B cell (primary cell): ENCODE measurements at regions not wholly inside any gene's neighbourhood (a gene's known extent, or its start where the extent isn't known, plus 50 kb on each side); places are given as distances from the start of the nearest gene placed in this dataset.

Source experiments
- ATAC-seq: fragments of 200-7000 bp; cut with Tn5 transposase; one replicate; pipeline ENCODE4 v1.10.0; 2021; ENCODE audit warnings: low read depth, mild to moderate bottlenecking, moderate number of reproducible peaks, moderate library complexity
- CTCF ChIA-PET: fragments of 350-600 bp; sonication (Branson Sonifier 250); formaldehyde crosslinking; loops from one replicate; lab custom pipeline; 2021; ENCODE audit warnings: antibody characterized with exemption, inconsistent platforms; lab: Charles Lee
- POLR2A ChIA-PET: fragments of 350-600 bp; sonication (Branson Sonifier 250); formaldehyde crosslinking; loops from one replicate; lab custom pipeline; 2021; ENCODE audit warnings: antibody characterized with exemption; lab: Charles Lee
- DNase-seq: peaks from one replicate; pipeline ENCODE4 v3.0.0; 2013
- H2AFZ ChIP-seq: 2 replicates; pipeline ENCODE4 v1.6.1; 2012; ENCODE audit warnings: mild to moderate bottlenecking, low read depth, low read length; ENCODE audit not compliant: insufficient read depth, poor library complexity, severe bottlenecking
- H3K27ac ChIP-seq, 2 donors: 1 replicate in 1 of 2; 2 replicates in 1 of 2; pipeline ENCODE4 v1.5.1; 2012 to 2013; ENCODE audit warnings: low read length in 2 of 2, mild to moderate bottlenecking in 2 of 2, moderate library complexity in 1 of 2
- H3K27me3 ChIP-seq, 4 experiments: fragments of 200-600 bp in 1 of 4; sonication (generic) in 1 of 4; replicated peaks in 1 of 4; 1 replicate in 2 of 4; 2 replicates in 2 of 4; pipeline versions ENCODE4 v1.6.1 to v1.7.0; 2013 to 2016; ENCODE audit warnings: low read length in 3 of 4, mild to moderate bottlenecking in 2 of 4, mixed read lengths in 1 of 4, moderate library complexity in 1 of 4; ENCODE audit not compliant: insufficient read depth in 4 of 4, control insufficient read depth in 3 of 4; ENCODE audit errors: control extremely low read depth in 1 of 4
- H3K36me3 ChIP-seq, 2 experiments: replicated peaks in 1 of 2; 1 replicate in 1 of 2; 2 replicates in 1 of 2; pipeline versions ENCODE4 v1.6.1 to v1.7.1; 2013; ENCODE audit warnings: low read length in 1 of 2; ENCODE audit not compliant: insufficient read depth in 2 of 2, control insufficient read depth in 1 of 2; ENCODE audit errors: control extremely low read depth in 1 of 2, extremely low read depth in 1 of 2
- H3K4me1 ChIP-seq, 2 donors: fragments of 200-600 bp in 1 of 2; sonication (generic) in 1 of 2; 1 replicate in 1 of 2; 2 replicates in 1 of 2; pipeline versions ENCODE4 v1.5.1 to v1.6.1; 2013 to 2017; ENCODE audit warnings: low read length in 2 of 2; ENCODE audit not compliant: control insufficient read depth in 2 of 2, insufficient read depth in 2 of 2
- H3K4me2 ChIP-seq: replicated peaks from 2 replicates; pipeline ENCODE3; 2012; ENCODE audit warnings: mild to moderate bottlenecking, low read depth, low read length; ENCODE audit not compliant: poor library complexity, severe bottlenecking
- H3K4me3 ChIP-seq, 5 experiments: fragments of 200-600 bp in 1 of 5; sonication (generic) in 1 of 5; 1 replicate in 3 of 5; 2 replicates in 2 of 5; pipeline versions ENCODE4 v1.5.1 to v1.7.0; 2011 to 2016; ENCODE audit warnings: low read length in 4 of 5, mild to moderate bottlenecking in 4 of 5, low read depth in 2 of 5, control low read depth in 1 of 5, moderate library complexity in 1 of 5; ENCODE audit not compliant: insufficient read depth in 1 of 5; ENCODE audit errors: control extremely low read depth in 1 of 5, extremely low read depth in 1 of 5
- H3K79me2 ChIP-seq: fragments of 200-600 bp; sonication (generic); one replicate; pipeline ENCODE4 v1.6.0; 2016; ENCODE audit warnings: low read length; ENCODE audit not compliant: control insufficient read depth, insufficient read depth
- H3K9ac ChIP-seq: fragments of 200-600 bp; sonication (generic); 2 replicates; pipeline ENCODE4 v1.6.1; 2017; ENCODE audit warnings: mild to moderate bottlenecking, low read length, moderate library complexity
- H3K9me3 ChIP-seq, 3 donors: one replicate each; pipeline versions ENCODE4 v1.6.1 to v1.7.1; 2013; ENCODE audit warnings: low read length in 2 of 3; ENCODE audit not compliant: control insufficient read depth in 2 of 3, insufficient read depth in 1 of 3; ENCODE audit errors: control extremely low read depth in 1 of 3
- H4K20me1 ChIP-seq: 2 replicates; pipeline ENCODE4 v1.6.0; 2012; ENCODE audit warnings: mild to moderate bottlenecking, low read length; ENCODE audit not compliant: insufficient read depth, control insufficient read depth, poor library complexity, severe bottlenecking
- H3K27ac Mint-ChIP-seq: one replicate; pipeline ENCODE4 v1.8.0; 2021; ENCODE audit warnings: mixed read lengths
- H3K27me3 Mint-ChIP-seq: one replicate; pipeline ENCODE4 v1.8.0; 2021; ENCODE audit warnings: mixed read lengths
- H3K4me1 Mint-ChIP-seq: one replicate; pipeline ENCODE4 v1.8.0; 2021; ENCODE audit warnings: mixed read lengths
- H3K4me3 Mint-ChIP-seq: one replicate; pipeline ENCODE4 v1.8.0; 2021; ENCODE audit warnings: mixed read lengths
- H3K9me3 Mint-ChIP-seq: one replicate; pipeline ENCODE4 v1.8.0; 2022; ENCODE audit warnings: mixed read lengths; ENCODE audit not compliant: insufficient read depth
- CTCF ChIP-seq: fragments of 200-600 bp; IDR thresholded peaks from one replicate; pipeline ENCODE4 v1.8.0; 2022; ENCODE audit warnings: antibody characterized with exemption, mild to moderate bottlenecking
- EZH2 ChIP-seq: IDR thresholded peaks from 2 replicates; pipeline ENCODE4 v1.6.1; 2012; ENCODE audit warnings: borderline replicate concordance, low read depth, mild to moderate bottlenecking, moderate library complexity, low read length; ENCODE audit not compliant: insufficient read depth, poor library complexity, severe bottlenecking
- WGBS: methylation state at CpG from one replicate; pipeline ENCODE4 v1.1.5; 2013; ENCODE audit warnings: missing lambda C conversion rate; ENCODE audit not compliant: insufficient coverage; 5-methylcytosine and 5-hydroxymethylcytosine counted together
- intact Hi-C: fragments of 100-400 bp; cut with micrococcal nuclease; formaldehyde crosslinking; loops from one replicate; pipeline ENCODE4 v1.10.0; 2022

GRCh38 chrX:39855748-39856129 is 242.0 kb downstream of the BCOR start:
- ATAC-seq (peak; percentile 62), DNase-seq (peak; percentile 47)
- Histone ChIP-seq H3K9me3 (no peaks in the 10 kb centered on the region), H2AFZ (peak overlapping the region; percentile 39), H3K27me3 (no peaks in the 10 kb centered on the region), H3K9ac (peak overlapping the region; percentile 50), H3K36me3 (no peaks in the 10 kb centered on the region), H3K4me1 (peaks cover 29 to 36% of the 10 kb centered on the region in 2 donors), H3K4me3 (peak overlapping the region in 3 of 5 experiments; percentile 15 to 46 (median 31)), H3K79me2 (no peaks in the 10 kb centered on the region), H3K27ac (peak overlapping the region; percentile 75 to 82), H3K4me2 (peak overlapping the region; percentile 69), H4K20me1 (no peaks in the 10 kb centered on the region)
- Mint-ChIP-seq H3K4me1 (peaks cover 46% of the 10 kb centered on the region), H3K27me3 (no peaks in the 10 kb centered on the region), H3K27ac (peak overlapping the region; percentile 92), H3K4me3 (peak overlapping the region; percentile 81), H3K9me3 (no peaks in the 10 kb centered on the region)
- TF ChIP-seq EZH2 (no peak), CTCF (no peak)
- CTCF ChIA-PET: interaction anchor here (1.3 kb wide), 1 partner anchor 312 kb away, joined by 4 read pairs; no protein-coding TSS in a partner anchor
- POLR2A ChIA-PET: interaction anchor here (1.6 to 2.4 kb wide), 2 partner anchors 28 to 242 kb away, joined by 8 to 10 read pairs; partner anchors contain the start of gene BCOR
- no CpG with 5 or more reads among the region's 10 CpGs for WGBS
- intact Hi-C loops: loop anchor here (1.0 to 10.0 kb wide), 3 partner anchors 27 to 1229 kb away; partner anchors contain the start of gene USP9X

- H3K4me3 ChIP-seq: no peak overlapping the region
- intact Hi-C loops: loop anchor here (5.0 to 10.0 kb wide), 2 partner anchors 316 to 1228 kb away; partner anchors contain the start of gene USP9X
- ChIA-PET POLR2A (interaction anchor here (0.7 to 2.4 kb wide), 2 partner anchors 235 to 241 kb away, joined by 4 to 10 read pairs; partner anchors contain the start of gene BCOR), CTCF (no interaction called here)
- no peak overlapping the region for H3K9ac ChIP-seq
- no peak overlapping the region for H2AFZ ChIP-seq
- no peaks in the 10 kb centered on the region for H3K9me3 ChIP-seq
- TF ChIP-seq EZH2 (no peak), CTCF (no peak)
- DNase-seq: no peak
- no peak overlapping the region for H3K27ac Mint-ChIP-seq
- H3K27ac ChIP-seq: no peak overlapping the region
- H3K9me3 Mint-ChIP-seq: no peaks in the 10 kb centered on the region
- H3K27me3 Mint-ChIP-seq: no peaks in the 10 kb centered on the region
- no peaks in the 10 kb centered on the region for H4K20me1 ChIP-seq
- no peaks in the 10 kb centered on the region for H3K36me3 ChIP-seq
- H3K4me1 ChIP-seq: peaks cover 29 to 38% of the 10 kb centered on the region in 2 donors
- no peak overlapping the region for H3K4me2 ChIP-seq
- no peaks in the 10 kb centered on the region for H3K27me3 ChIP-seq
- H3K4me1 Mint-ChIP-seq: peaks cover 50% of the 10 kb centered on the region
- WGBS: 82% methylated on average over 3 of the region's 7 CpGs
- no peak for ATAC-seq
- no peaks in the 10 kb centered on the region for H3K79me2 ChIP-seq
- H3K4me3 Mint-ChIP-seq: no peak overlapping the region
Measured at GRCh38 chrX:39856472-39857121, 241.2 kb downstream of the BCOR start.
